ENCODE measurements at regions not wholly inside any gene's neighbourhood (a gene's known extent, or its start where the extent isn't known, plus 50 kb on each side); places are given as distances from the start of the nearest gene placed in this dataset.

- TF ChIP-seq CTCF (conservative IDR thresholded peaks at IDR 0.05; ENCODE audit: low read depth, low read length) (peak; percentile 59), EZH2 (IDR thresholded peaks at IDR 0.05; ENCODE audit: borderline replicate concordance, low read depth, low read length, poor library complexity, severe bottlenecking) (no peak)
Observed at GRCh38 chr6:66496659-66497058, 789.6 kb upstream of the EYS start.

Measured in A673 (cell line).